Natural killer cell (primary cell): ENCODE measurements at regions not wholly inside any gene's neighbourhood (a gene's known extent, or its start where the extent isn't known, plus 50 kb on each side); places are given as distances from the start of the nearest gene placed in this dataset.

Experiments used
- ATAC-seq, 3 donors: fragments of 150-1000 bp in 2 of 3; fragments of 200-7000 bp in 1 of 3; cut with Tn5 transposase; 1 replicate in 1 of 3; 2 replicates in 2 of 3; pipeline ENCODE4 v1.10.0; 2021; ENCODE audit warnings: mild to moderate bottlenecking in 2 of 3, moderate library complexity in 2 of 3
- DNase-seq, 2 donors: peaks; one replicate each; pipeline versions ENCODE4 v3.0.0 to v3.0.0-alpha.2; 2013 to 2021; ENCODE audit warnings: mixed read lengths in 1 of 2
- H3K27ac ChIP-seq: one replicate; pipeline ENCODE4 v1.5.1; 2013; ENCODE audit warnings: mild to moderate bottlenecking, low read length
- H3K27me3 ChIP-seq: one replicate; pipeline ENCODE4 v1.6.1; 2013; ENCODE audit warnings: low read length; ENCODE audit not compliant: control insufficient read depth, insufficient read depth
- H3K36me3 ChIP-seq: one replicate; pipeline ENCODE4 v1.6.1; 2013; ENCODE audit warnings: low read length; ENCODE audit not compliant: control insufficient read depth, insufficient read depth
- H3K4me1 ChIP-seq: one replicate; pipeline ENCODE4 v1.6.1; 2013; ENCODE audit warnings: low read length; ENCODE audit not compliant: control insufficient read depth, insufficient read depth
- H3K4me3 ChIP-seq: one replicate; pipeline ENCODE4 v1.5.1; 2013; ENCODE audit warnings: low read length
- H3K9me3 ChIP-seq: one replicate; pipeline ENCODE4 v1.6.1; 2013; ENCODE audit warnings: low read length; ENCODE audit not compliant: control insufficient read depth, insufficient read depth
- H3K27ac Mint-ChIP-seq, 2 donors: one replicate each; pipeline ENCODE4 v1.8.0; 2022; ENCODE audit warnings: mild to moderate bottlenecking in 2 of 2, mixed read lengths in 2 of 2, moderate library complexity in 1 of 2
- H3K27me3 Mint-ChIP-seq, 2 donors: one replicate each; pipeline ENCODE4 v1.8.0; 2022; ENCODE audit warnings: low read depth in 2 of 2, mixed read lengths in 2 of 2
- H3K36me3 Mint-ChIP-seq: one replicate; pipeline ENCODE4 v1.8.0; 2022; ENCODE audit warnings: mixed read lengths
- H3K4me1 Mint-ChIP-seq, 2 donors: one replicate each; pipeline ENCODE4 v1.8.0; 2022; ENCODE audit warnings: mixed read lengths in 2 of 2
- H3K4me3 Mint-ChIP-seq: one replicate; pipeline ENCODE4 v1.8.0; 2022; ENCODE audit warnings: mild to moderate bottlenecking, moderate library complexity, mixed read lengths
- H3K9me3 Mint-ChIP-seq, 2 donors: one replicate each; pipeline ENCODE4 v1.8.0; 2022; ENCODE audit warnings: mixed read lengths in 2 of 2
- WGBS: methylation state at CpG from one replicate; pipeline ENCODE4 v1.1.7; 2013; ENCODE audit warnings: missing lambda C conversion rate; ENCODE audit not compliant: insufficient coverage; 5-methylcytosine and 5-hydroxymethylcytosine counted together
- intact Hi-C: fragments of 100-400 bp; cut with micrococcal nuclease; formaldehyde crosslinking; loops from one replicate; pipeline ENCODE4 v1.14.2; 2022
- TF ChIP-seq, protein P1 (sequence below): fragments of 200-600 bp; IDR thresholded peaks from one replicate; pipeline ENCODE4 v1.8.0; 2022; ENCODE audit warnings: antibody characterized with exemption

DNA sequence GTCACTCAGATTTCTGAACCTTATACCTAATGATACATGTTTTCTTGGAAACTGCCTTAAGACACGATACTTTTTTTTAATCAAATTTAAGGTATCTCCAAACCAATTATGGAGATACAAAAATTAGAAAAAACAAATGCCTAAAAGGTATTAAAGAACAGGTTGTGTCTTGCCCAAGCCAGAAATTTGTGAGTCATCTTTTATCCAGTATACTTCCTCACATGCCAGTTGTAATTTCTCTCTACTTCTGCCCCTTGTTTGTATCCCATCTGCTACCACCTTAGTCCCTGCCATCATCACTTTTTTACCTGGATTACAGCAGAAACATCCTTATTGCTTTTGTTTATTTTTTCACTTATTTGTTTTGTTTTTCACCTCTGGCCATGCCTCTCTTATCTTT lies 571.2 kb upstream of the DAB2 start:
- peaks cover 26 to 32% of the 10 kb centered on the region in 2 donors for H3K27me3 Mint-ChIP-seq
- intact Hi-C loops: no loop called here
- no peaks in the 10 kb centered on the region for H3K36me3 Mint-ChIP-seq
- TF ChIP-seq, protein P1, sequence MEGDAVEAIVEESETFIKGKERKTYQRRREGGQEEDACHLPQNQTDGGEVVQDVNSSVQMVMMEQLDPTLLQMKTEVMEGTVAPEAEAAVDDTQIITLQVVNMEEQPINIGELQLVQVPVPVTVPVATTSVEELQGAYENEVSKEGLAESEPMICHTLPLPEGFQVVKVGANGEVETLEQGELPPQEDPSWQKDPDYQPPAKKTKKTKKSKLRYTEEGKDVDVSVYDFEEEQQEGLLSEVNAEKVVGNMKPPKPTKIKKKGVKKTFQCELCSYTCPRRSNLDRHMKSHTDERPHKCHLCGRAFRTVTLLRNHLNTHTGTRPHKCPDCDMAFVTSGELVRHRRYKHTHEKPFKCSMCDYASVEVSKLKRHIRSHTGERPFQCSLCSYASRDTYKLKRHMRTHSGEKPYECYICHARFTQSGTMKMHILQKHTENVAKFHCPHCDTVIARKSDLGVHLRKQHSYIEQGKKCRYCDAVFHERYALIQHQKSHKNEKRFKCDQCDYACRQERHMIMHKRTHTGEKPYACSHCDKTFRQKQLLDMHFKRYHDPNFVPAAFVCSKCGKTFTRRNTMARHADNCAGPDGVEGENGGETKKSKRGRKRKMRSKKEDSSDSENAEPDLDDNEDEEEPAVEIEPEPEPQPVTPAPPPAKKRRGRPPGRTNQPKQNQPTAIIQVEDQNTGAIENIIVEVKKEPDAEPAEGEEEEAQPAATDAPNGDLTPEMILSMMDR: no peak
- H3K4me3 ChIP-seq: no peak overlapping the region
- H3K4me1 ChIP-seq: no peaks in the 10 kb centered on the region
- H3K9me3 ChIP-seq: no peaks in the 10 kb centered on the region
- H3K36me3 ChIP-seq: no peaks in the 10 kb centered on the region
- ATAC-seq (no peak), DNase-seq (no peak)
- no peaks in the 10 kb centered on the region for H3K9me3 Mint-ChIP-seq
- no peaks in the 10 kb centered on the region for H3K27me3 ChIP-seq
- no peak overlapping the region for H3K4me3 Mint-ChIP-seq
- H3K27ac Mint-ChIP-seq: no peak overlapping the region
- no CpG with 5 or more reads among the region's 1 CpG for WGBS
- no peak overlapping the region for H3K27ac ChIP-seq
- no peaks in the 10 kb centered on the region for H3K4me1 Mint-ChIP-seq

DNA sequence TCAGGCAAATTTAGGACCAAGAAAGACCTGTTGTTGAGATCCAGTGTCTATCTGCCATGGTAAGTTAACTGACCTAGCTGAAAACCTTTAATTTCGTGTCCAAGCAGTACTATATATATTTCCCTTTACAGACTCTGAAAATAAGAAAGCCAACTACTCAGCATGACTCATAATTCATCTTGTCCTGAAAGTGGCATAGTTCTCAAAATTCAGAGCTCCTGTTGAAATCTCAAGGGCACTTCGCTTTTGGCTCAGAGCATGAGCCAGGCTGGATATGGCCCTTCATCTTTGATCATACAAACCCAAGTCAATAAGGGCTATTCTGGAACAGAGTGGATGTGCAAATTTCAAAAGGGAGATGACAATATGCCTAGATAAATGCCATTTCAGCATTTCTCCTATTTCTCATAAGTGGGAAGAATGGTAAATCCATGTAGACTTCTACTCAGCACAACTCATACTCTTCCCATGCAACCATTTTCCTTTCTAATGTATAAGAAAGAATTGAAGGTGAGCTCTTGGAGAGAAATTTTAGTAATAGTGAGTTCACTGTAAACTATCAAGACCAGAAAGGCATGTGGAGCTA lies 567.9 kb upstream of the DAB2 start:
- H3K9me3 Mint-ChIP-seq: no peaks in the 10 kb centered on the region
- Histone ChIP-seq H3K27ac (no peak overlapping the region), H3K36me3 (no peaks in the 10 kb centered on the region), H3K9me3 (no peaks in the 10 kb centered on the region), H3K4me1 (no peaks in the 10 kb centered on the region), H3K4me3 (no peak overlapping the region), H3K27me3 (no peaks in the 10 kb centered on the region)
- peaks cover 21 to 27% of the 10 kb centered on the region in 2 donors for H3K27me3 Mint-ChIP-seq
- 76% methylated on average over 2 of the region's 2 CpGs for WGBS
- no peak overlapping the region for H3K27ac Mint-ChIP-seq
- ATAC-seq (no peak), DNase-seq (no peak)
- no peak overlapping the region for H3K4me3 Mint-ChIP-seq
- H3K36me3 Mint-ChIP-seq: no peaks in the 10 kb centered on the region
- TF ChIP-seq, protein P1: no peak
- no peaks in the 10 kb centered on the region for H3K4me1 Mint-ChIP-seq
- intact Hi-C loops: no loop called here

DNA sequence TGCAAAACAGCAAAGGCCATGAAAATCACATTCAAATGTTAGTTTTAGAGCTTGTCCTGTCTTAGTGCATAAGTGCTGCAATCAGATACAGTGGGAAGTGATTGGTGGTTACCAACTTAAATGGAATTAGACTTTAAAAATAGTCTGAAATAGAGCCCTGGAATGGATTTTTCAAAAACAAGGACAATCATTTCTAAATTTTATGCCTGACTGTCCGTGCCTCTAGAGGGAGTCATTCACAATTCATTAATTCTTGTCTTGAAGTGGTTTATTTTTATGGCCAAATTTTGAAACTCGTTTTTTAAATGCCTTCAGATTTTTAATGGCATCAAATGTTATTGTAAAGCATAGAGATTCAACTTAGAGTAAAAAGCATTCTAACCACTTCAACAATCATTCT lies 561.8 kb upstream of the DAB2 start:
- DNase-seq (no peak), ATAC-seq (no peak)
- H3K9me3 ChIP-seq: no peaks in the 10 kb centered on the region
- Mint-ChIP-seq H3K4me1 (no peaks in the 10 kb centered on the region), H3K27me3 (peaks cover 13 to 14% of the 10 kb centered on the region in 2 donors), H3K9me3 (no peaks in the 10 kb centered on the region), H3K36me3 (no peaks in the 10 kb centered on the region), H3K4me3 (no peak overlapping the region), H3K27ac (no peak overlapping the region)
- no peak overlapping the region for H3K4me3 ChIP-seq
- TF ChIP-seq, protein P1: no peak
- H3K36me3 ChIP-seq: no peaks in the 10 kb centered on the region
- H3K27me3 ChIP-seq: no peaks in the 10 kb centered on the region
- no peak overlapping the region for H3K27ac ChIP-seq
- intact Hi-C loops: no loop called here
- H3K4me1 ChIP-seq: no peaks in the 10 kb centered on the region
- WGBS: 89% methylated on average over 2 of the region's 2 CpGs

DNA sequence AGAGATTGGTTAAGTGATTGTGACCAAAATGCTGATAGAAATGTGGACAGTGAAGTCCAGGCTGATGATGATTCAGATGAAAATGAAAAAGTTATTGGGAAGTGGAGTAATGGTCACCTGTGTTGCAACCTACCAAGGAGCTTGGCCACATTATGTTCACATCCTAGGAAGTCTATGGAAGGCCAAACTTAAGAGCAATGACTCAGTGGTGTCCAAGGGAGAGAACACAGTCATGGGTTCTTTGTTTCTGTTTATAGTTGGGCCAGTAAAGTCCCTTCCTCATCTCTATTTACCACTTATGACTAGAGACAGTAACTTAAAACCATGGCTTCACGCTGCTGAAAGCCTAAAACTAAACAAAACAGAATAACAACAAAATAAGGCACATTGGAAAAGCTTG lies 555.3 kb upstream of the DAB2 start:
- no CpG with 5 or more reads among the region's 1 CpG for WGBS
- TF ChIP-seq, protein P1: no peak
- Mint-ChIP-seq H3K9me3 (no peaks in the 10 kb centered on the region), H3K4me1 (no peaks in the 10 kb centered on the region), H3K27me3 (peaks cover 8 to 9% of the 10 kb centered on the region in 2 donors), H3K36me3 (no peaks in the 10 kb centered on the region), H3K4me3 (no peak overlapping the region), H3K27ac (no peak overlapping the region)
- no peaks in the 10 kb centered on the region for H3K9me3 ChIP-seq
- DNase-seq: no peak
- no peak overlapping the region for H3K27ac ChIP-seq
- H3K4me1 ChIP-seq: no peaks in the 10 kb centered on the region
- H3K27me3 ChIP-seq: no peaks in the 10 kb centered on the region
- ATAC-seq: no peak
- H3K36me3 ChIP-seq: no peaks in the 10 kb centered on the region
- intact Hi-C loops: no loop called here
- no peak overlapping the region for H3K4me3 ChIP-seq
